PC-3 (cell line): ENCODE measurements at regions not wholly inside any gene's neighbourhood (a gene's known extent, or its start where the extent isn't known, plus 50 kb on each side); places are given as distances from the start of the nearest gene placed in this dataset.

Experiments used
- ATAC-seq: fragments of 200-7000 bp; cut with Tn5 transposase; 2 replicates; pipeline ENCODE4 v1.9.1; 2020; ENCODE audit warnings: mild to moderate bottlenecking, moderate library complexity
- BruUV-seq: library from RNA; stranded (reverse); fragments of 400-500 nt; replicated peaks from 2 replicates; lab custom pipeline; 2021; lab: Mats Ljungman, UMichigan
- CTCF ChIA-PET: fragments of 300-600 bp; sonication (Branson Sonifier 250); formaldehyde crosslinking; loops from one replicate; lab custom pipeline; 2022; ENCODE audit warnings: antibody characterized with exemption; lab: Charles Lee
- POLR2A ChIA-PET: fragments of 300-600 bp; sonication (Branson Sonifier 250); formaldehyde crosslinking; loops from one replicate; lab custom pipeline; 2022; ENCODE audit warnings: antibody characterized with exemption; ENCODE audit not compliant: unreplicated experiment; lab: Charles Lee
- DNase-seq: peaks from one replicate; pipeline ENCODE4 v3.0.0-alpha.2; 2015
- H2AFZ ChIP-seq: fragments of 300-600 bp; sonication (generic); 2 replicates; pipeline ENCODE4 v1.6.0; 2016; ENCODE audit warnings: antibody characterized with exemption, low read length
- H3F3A ChIP-seq: fragments of 300-600 bp; sonication (generic); one replicate; pipeline ENCODE4 v1.6.0; 2017; ENCODE audit warnings: antibody characterized with exemption, low read length, control low read depth, mild to moderate bottlenecking; ENCODE audit not compliant: unreplicated experiment
- H3K27ac ChIP-seq: fragments of 300-600 bp; sonication (generic); 2 replicates; pipeline ENCODE4 v1.5.1; 2016; ENCODE audit warnings: mild to moderate bottlenecking, low read length
- H3K27me3 ChIP-seq: fragments of 300-600 bp; sonication (generic); 2 replicates; pipeline ENCODE4 v1.6.1; 2016; ENCODE audit warnings: low read length, mixed read lengths
- H3K36me3 ChIP-seq: fragments of 300-600 bp; sonication (generic); 2 replicates; pipeline ENCODE4 v1.6.1; 2016; ENCODE audit warnings: low read depth, mixed run types, low read length, mixed read lengths
- H3K4me1 ChIP-seq: fragments of 300-600 bp; sonication (generic); 2 replicates; pipeline ENCODE4 v1.5.1; 2016; ENCODE audit warnings: low read length; ENCODE audit not compliant: insufficient read depth
- H3K4me2 ChIP-seq: fragments of 300-600 bp; sonication (generic); 2 replicates; pipeline ENCODE4 v1.6.0; 2016; ENCODE audit warnings: low read length
- H3K4me3 ChIP-seq: fragments of 300-600 bp; sonication (generic); 2 replicates; pipeline ENCODE4 v1.5.1; 2016; ENCODE audit warnings: mild to moderate bottlenecking, low read length, mixed read lengths
- H3K79me2 ChIP-seq: fragments of 300-600 bp; sonication (generic); 2 replicates; pipeline ENCODE4 v1.6.1; 2017; ENCODE audit warnings: low read length, mixed read lengths
- H3K9ac ChIP-seq: fragments of 300-600 bp; sonication (generic); 2 replicates; pipeline ENCODE4 v1.6.0; 2016; ENCODE audit warnings: mild to moderate bottlenecking, low read length
- H3K9me2 ChIP-seq: fragments of 300-600 bp; sonication (generic); replicated peaks from 2 replicates; pipeline ENCODE4 v1.6.1; 2016; ENCODE audit warnings: mixed run types, low read length, mixed read lengths
- H3K9me3 ChIP-seq: fragments of 300-600 bp; sonication (generic); 2 replicates; pipeline ENCODE4 v1.6.1; 2016; ENCODE audit warnings: low read length, mixed read lengths
- H4K20me1 ChIP-seq: fragments of 300-600 bp; sonication (generic); 2 replicates; pipeline ENCODE4 v1.6.1; 2016; ENCODE audit warnings: low read length, mixed read lengths
- EZH2 ChIP-seq: fragments of 300-600 bp; sonication (generic); IDR thresholded peaks from one replicate; pipeline ENCODE4 v1.6.1; 2017; ENCODE audit warnings: antibody characterized with exemption, mild to moderate bottlenecking, low read length; ENCODE audit not compliant: unreplicated experiment
- EZH2phosphoT487 ChIP-seq: fragments of 300-600 bp; sonication (generic); IDR thresholded peaks from 2 replicates; pipeline ENCODE4 v1.6.1; 2018; ENCODE audit warnings: mild to moderate bottlenecking, antibody characterized with exemption, low read length, borderline replicate concordance
- intact Hi-C: fragments of 100-400 bp; cut with micrococcal nuclease; formaldehyde crosslinking; loops from 2 replicates; pipeline ENCODE4 v1.9.0; 2023
- TF ChIP-seq, protein P1 (sequence below): fragments of 300-600 bp; sonication (generic); conservative IDR thresholded peaks from 2 replicates; pipeline ENCODE4 v1.5.1; 2017; ENCODE audit warnings: antibody characterized with exemption, low read depth, mild to moderate bottlenecking, low read length

DNA sequence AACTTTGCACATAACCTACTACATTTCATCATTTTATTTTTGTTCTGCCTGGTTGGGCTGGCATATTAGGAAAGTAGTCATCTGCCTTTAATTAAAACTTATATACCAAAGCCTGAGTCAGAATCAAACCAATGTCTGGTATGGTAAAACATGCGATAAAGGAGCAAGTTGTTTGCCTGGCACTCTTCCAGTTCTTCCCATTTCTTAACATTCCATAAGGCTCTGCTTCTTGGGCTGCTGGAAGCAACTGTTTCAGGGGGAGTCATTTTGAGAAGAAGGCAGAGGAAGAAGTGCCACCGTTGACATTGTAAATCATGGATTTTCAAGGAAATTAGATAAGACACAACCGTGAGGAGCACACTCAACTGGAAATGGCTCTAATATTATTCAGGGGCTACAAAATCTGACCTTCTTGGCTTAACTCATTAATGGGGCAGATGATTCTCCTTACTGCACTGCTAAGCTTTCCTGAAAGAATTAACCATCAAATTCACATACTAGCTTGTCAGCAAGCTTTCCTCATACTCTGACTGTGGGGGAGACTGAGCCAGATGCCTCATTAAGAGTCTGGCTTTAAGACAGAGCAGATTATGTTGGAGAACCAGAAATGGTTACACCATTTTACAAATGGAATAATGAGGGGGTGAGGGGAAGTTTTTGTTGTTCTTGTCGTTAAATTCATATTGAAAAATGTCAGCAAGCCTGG is 391.0 kb downstream of the TMEM232 start:
- no peaks in the 10 kb centered on the region for H3K36me3 ChIP-seq
- H3K4me3 ChIP-seq: no peak overlapping the region
- H2AFZ ChIP-seq: no peak overlapping the region
- H4K20me1 ChIP-seq: no peaks in the 10 kb centered on the region
- DNase-seq: no peak
- no peak overlapping the region for H3K9ac ChIP-seq
- no peak for ATAC-seq
- no peak overlapping the region for H3K27ac ChIP-seq
- H3F3A ChIP-seq: no peaks in the 10 kb centered on the region
- no peaks in the 10 kb centered on the region for H3K4me1 ChIP-seq
- BruUV-seq: no TSS peak
- H3K4me2 ChIP-seq: no peak overlapping the region
- H3K79me2 ChIP-seq: no peaks in the 10 kb centered on the region
- intact Hi-C loops: no loop called here
- no peaks in the 10 kb centered on the region for H3K27me3 ChIP-seq
- ChIA-PET CTCF (no interaction called here), POLR2A (no interaction called here)
- no peaks in the 10 kb centered on the region for H3K9me3 ChIP-seq
- TF ChIP-seq EZH2 (no peak), EZH2phosphoT487 (no peak)
- TF ChIP-seq, protein P1, sequence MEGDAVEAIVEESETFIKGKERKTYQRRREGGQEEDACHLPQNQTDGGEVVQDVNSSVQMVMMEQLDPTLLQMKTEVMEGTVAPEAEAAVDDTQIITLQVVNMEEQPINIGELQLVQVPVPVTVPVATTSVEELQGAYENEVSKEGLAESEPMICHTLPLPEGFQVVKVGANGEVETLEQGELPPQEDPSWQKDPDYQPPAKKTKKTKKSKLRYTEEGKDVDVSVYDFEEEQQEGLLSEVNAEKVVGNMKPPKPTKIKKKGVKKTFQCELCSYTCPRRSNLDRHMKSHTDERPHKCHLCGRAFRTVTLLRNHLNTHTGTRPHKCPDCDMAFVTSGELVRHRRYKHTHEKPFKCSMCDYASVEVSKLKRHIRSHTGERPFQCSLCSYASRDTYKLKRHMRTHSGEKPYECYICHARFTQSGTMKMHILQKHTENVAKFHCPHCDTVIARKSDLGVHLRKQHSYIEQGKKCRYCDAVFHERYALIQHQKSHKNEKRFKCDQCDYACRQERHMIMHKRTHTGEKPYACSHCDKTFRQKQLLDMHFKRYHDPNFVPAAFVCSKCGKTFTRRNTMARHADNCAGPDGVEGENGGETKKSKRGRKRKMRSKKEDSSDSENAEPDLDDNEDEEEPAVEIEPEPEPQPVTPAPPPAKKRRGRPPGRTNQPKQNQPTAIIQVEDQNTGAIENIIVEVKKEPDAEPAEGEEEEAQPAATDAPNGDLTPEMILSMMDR: no peak
- H3K9me2 ChIP-seq: no peaks in the 10 kb centered on the region

DNA sequence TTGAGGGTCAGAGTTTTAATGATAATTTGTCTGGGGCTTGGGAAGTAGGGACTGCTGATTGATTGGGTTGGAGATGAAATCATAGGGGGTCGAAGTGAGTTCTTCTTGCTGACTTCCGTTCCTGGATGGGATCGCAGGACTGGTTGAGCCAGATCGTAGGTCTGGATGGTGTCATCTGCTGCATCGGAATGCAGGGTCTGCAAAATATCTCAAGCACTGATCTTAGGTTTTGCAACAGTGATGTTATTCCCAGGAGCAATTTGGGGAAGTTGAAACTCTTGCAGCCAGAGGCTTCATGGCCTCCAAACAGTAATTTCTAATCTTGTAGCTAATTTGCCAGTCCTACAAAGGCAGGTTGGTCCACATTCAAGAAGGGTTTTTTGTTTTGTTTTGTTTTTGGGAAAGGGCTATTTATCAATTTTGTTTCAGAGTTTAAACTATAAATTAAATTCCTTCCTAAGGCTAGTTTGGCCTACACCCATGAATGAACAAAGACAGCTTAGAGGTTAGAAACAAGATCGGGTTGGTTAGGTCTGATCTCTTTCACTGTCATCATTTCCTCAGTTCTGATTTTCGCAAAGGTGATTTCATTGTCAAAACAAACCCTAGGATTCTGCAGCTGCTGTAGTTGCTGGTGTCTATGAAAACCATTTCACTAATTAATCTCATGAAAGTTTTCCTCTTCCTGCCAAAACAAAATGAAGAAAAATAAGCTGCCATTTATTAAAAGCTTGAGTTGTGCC is 388.0 kb downstream of the TMEM232 start:
- 0 out of 2 replicates have a peak, but pooled peaks cover 5% of the 10 kb centered on the region for H3K27me3 ChIP-seq
- POLR2A ChIA-PET: no interaction called here
- intact Hi-C loops: no loop called here
- H3K4me3 ChIP-seq: no peak overlapping the region
- H3F3A ChIP-seq: no peaks in the 10 kb centered on the region
- no peak overlapping the region for H3K4me2 ChIP-seq
- TF ChIP-seq EZH2phosphoT487: no peak
- TF ChIP-seq, protein P1: no peak
- TF ChIP-seq EZH2: no peak
- H3K9me2 ChIP-seq: no peaks in the 10 kb centered on the region
- no peak overlapping the region for H2AFZ ChIP-seq
- no peak for DNase-seq
- no peak overlapping the region for H3K9ac ChIP-seq
- H3K4me1 ChIP-seq: no peaks in the 10 kb centered on the region
- ATAC-seq: no peak
- no peaks in the 10 kb centered on the region for H3K36me3 ChIP-seq
- CTCF ChIA-PET: no interaction called here
- no peak overlapping the region for H3K27ac ChIP-seq
- H3K9me3 ChIP-seq: no peaks in the 10 kb centered on the region
- H3K79me2 ChIP-seq: no peaks in the 10 kb centered on the region
- no TSS peak for BruUV-seq
- H4K20me1 ChIP-seq: no peaks in the 10 kb centered on the region

DNA sequence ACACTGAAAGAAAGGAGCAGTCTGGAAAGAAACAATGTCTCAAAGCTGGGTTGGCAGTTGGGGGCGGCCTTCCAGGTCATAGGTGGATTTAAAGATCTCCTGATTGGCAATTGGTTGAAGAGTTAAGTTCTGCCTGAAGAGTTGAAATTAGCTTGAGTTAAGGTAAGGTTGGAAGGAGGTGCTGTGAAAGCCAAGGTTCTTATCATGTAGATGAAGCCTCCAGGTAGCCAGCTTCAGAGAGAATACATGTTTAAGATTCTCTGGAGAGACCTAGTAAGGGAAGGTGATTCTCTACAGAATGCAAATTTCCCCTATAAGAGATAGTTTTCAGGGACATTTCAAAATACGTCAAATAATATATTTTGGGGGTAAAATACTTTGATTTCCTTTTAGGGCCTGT is 387.1 kb downstream of the TMEM232 start:
- POLR2A ChIA-PET: no interaction called here
- H3K27me3 ChIP-seq: 0 out of 2 replicates have a peak, but pooled peaks cover 5% of the 10 kb centered on the region
- no peak overlapping the region for H3K4me3 ChIP-seq
- no peak overlapping the region for H3K27ac ChIP-seq
- TF ChIP-seq EZH2: no peak
- TF ChIP-seq, protein P1: no peak
- TF ChIP-seq EZH2phosphoT487: no peak
- CTCF ChIA-PET: no interaction called here
- no peaks in the 10 kb centered on the region for H3K9me2 ChIP-seq
- no peaks in the 10 kb centered on the region for H3K36me3 ChIP-seq
- no peaks in the 10 kb centered on the region for H3F3A ChIP-seq
- no peaks in the 10 kb centered on the region for H3K9me3 ChIP-seq
- no TSS peak for BruUV-seq
- ATAC-seq (no peak), DNase-seq (no peak)
- no peaks in the 10 kb centered on the region for H3K4me1 ChIP-seq
- H3K9ac ChIP-seq: no peak overlapping the region
- H3K79me2 ChIP-seq: no peaks in the 10 kb centered on the region
- no peaks in the 10 kb centered on the region for H4K20me1 ChIP-seq
- intact Hi-C loops: no loop called here
- H3K4me2 ChIP-seq: no peak overlapping the region
- H2AFZ ChIP-seq: no peak overlapping the region
